Gastrocnemius medialis (tissue), 4 donors: ENCODE measurements at regions not wholly inside any gene's neighbourhood (a gene's known extent, or its start where the extent isn't known, plus 50 kb on each side); places are given as distances from the start of the nearest gene placed in this dataset.

Experiments used
- ATAC-seq, 2 donors: fragments of 150-250 bp; one replicate each; pipeline ENCODE4 v1.9.1; 2016
- DNase-seq, 2 donors: peaks; one replicate each; pipeline ENCODE4 v3.0.0-alpha.2; 2019
- H3K27ac ChIP-seq, 4 donors: fragments of 200-600 bp; sonication (generic); 1 replicate in 1 of 4; 2 replicates in 3 of 4; pipeline ENCODE4 v1.5.1; 2016 to 2018; ENCODE audit warnings: mild to moderate bottlenecking in 2 of 4, moderate library complexity in 1 of 4
- H3K27me3 ChIP-seq, 3 donors: fragments of 200-600 bp; sonication (generic) in 2 of 3; 1 replicate in 1 of 3; 2 replicates in 2 of 3; pipeline versions ENCODE4 v1.5.1 to v1.6.0; 2016 to 2019; ENCODE audit warnings: mild to moderate bottlenecking in 1 of 3, moderate library complexity in 1 of 3
- H3K36me3 ChIP-seq, 2 donors: fragments of 200-600 bp; sonication (generic) in 1 of 2; one replicate each; pipeline ENCODE4 v1.5.1; 2017 to 2018
- H3K4me1 ChIP-seq, 2 donors: fragments of 200-600 bp; sonication (generic) in 1 of 2; one replicate each; pipeline ENCODE4 v1.5.1; 2016 to 2017; ENCODE audit warnings: mild to moderate bottlenecking in 2 of 2
- H3K4me3 ChIP-seq, 4 donors: fragments of 200-600 bp; sonication (generic) in 3 of 4; 1 replicate in 1 of 4; 2 replicates in 3 of 4; pipeline ENCODE4 v1.5.1; 2016 to 2019; ENCODE audit warnings: mild to moderate bottlenecking in 2 of 4
- H3K9me3 ChIP-seq, 3 donors: fragments of 200-600 bp; sonication (generic) in 2 of 3; 1 replicate in 1 of 3; 2 replicates in 2 of 3; pipeline ENCODE4 v1.5.1; 2016 to 2019
- POLR2A ChIP-seq, 2 donors: fragments of 450-650 bp; IDR thresholded peaks; one replicate each; pipeline ENCODE4 v1.6.1; 2017; ENCODE audit warnings: antibody characterized with exemption in 2 of 2, mild to moderate bottlenecking in 2 of 2, moderate library complexity in 2 of 2
- in situ Hi-C, 4 donors: fragments of 200-750 bp; cut with MboI; loops; one replicate each; pipeline versions ENCODE4 v1.15.0 to v1.8.0; 2017; ENCODE audit warnings: low sequenced_read_pairs in 4 of 4
- intact Hi-C: fragments of 100-400 bp; cut with DNase I; formaldehyde crosslinking; loops from one replicate; pipeline ENCODE4 v1.15.1; 2023; ENCODE audit warnings: low total_unique reads
- TF ChIP-seq, protein P1 (sequence below), 5 experiments: fragments of 450-650 bp in 3 of 5; fragments of 200-600 bp in 2 of 5; sonication (generic) in 2 of 5; IDR thresholded peaks in 4 of 5; conservative IDR thresholded peaks in 1 of 5; 1 replicate in 4 of 5; 2 replicates in 1 of 5; pipeline ENCODE4 v1.5.1; 2016 to 2019; ENCODE audit warnings: antibody characterized with exemption in 5 of 5, mild to moderate bottlenecking in 3 of 5, moderate library complexity in 3 of 5

GRCh38 chr7:132687016-132687415 lies 110.7 kb upstream of the PLXNA4 start:
- Histone ChIP-seq H3K27ac (no peak overlapping the region), H3K4me3 (no peak overlapping the region), H3K36me3 (no peaks in the 10 kb centered on the region), H3K4me1 (no peaks in the 10 kb centered on the region), H3K9me3 (no peaks in the 10 kb centered on the region), H3K27me3 (peaks cover 0 to 2% (median 0%) of the 10 kb centered on the region in 3 donors)
- in situ Hi-C loops = no loop called here
- intact Hi-C loops = no loop called here
- ATAC-seq (no peak), DNase-seq (no peak)
- TF ChIP-seq POLR2A (IDR thresholded peaks at IDR 0.05) = no peak
- TF ChIP-seq, protein P1, sequence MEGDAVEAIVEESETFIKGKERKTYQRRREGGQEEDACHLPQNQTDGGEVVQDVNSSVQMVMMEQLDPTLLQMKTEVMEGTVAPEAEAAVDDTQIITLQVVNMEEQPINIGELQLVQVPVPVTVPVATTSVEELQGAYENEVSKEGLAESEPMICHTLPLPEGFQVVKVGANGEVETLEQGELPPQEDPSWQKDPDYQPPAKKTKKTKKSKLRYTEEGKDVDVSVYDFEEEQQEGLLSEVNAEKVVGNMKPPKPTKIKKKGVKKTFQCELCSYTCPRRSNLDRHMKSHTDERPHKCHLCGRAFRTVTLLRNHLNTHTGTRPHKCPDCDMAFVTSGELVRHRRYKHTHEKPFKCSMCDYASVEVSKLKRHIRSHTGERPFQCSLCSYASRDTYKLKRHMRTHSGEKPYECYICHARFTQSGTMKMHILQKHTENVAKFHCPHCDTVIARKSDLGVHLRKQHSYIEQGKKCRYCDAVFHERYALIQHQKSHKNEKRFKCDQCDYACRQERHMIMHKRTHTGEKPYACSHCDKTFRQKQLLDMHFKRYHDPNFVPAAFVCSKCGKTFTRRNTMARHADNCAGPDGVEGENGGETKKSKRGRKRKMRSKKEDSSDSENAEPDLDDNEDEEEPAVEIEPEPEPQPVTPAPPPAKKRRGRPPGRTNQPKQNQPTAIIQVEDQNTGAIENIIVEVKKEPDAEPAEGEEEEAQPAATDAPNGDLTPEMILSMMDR (IDR thresholded peaks at IDR 0.05 in 4 of 5, conservative IDR thresholded peaks at IDR 0.05 in 1 of 5) = no peak

GRCh38 chr7:132685277-132685676 lies 109.0 kb upstream of the PLXNA4 start:
- peaks cover 0 to 2% (median 0%) of the 10 kb centered on the region in 3 donors for H3K27me3 ChIP-seq
- no peak overlapping the region for H3K4me3 ChIP-seq
- DNase-seq = no peak
- no peak overlapping the region for H3K27ac ChIP-seq
- no peak for TF ChIP-seq POLR2A (IDR thresholded peaks at IDR 0.05)
- TF ChIP-seq, protein P1 (IDR thresholded peaks at IDR 0.05 in 4 of 5, conservative IDR thresholded peaks at IDR 0.05 in 1 of 5) = no peak
- no peak for ATAC-seq
- no peaks in the 10 kb centered on the region for H3K9me3 ChIP-seq
- in situ Hi-C loops = no loop called here
- no peaks in the 10 kb centered on the region for H3K4me1 ChIP-seq
- no peaks in the 10 kb centered on the region for H3K36me3 ChIP-seq
- intact Hi-C loops = no loop called here

DNA sequence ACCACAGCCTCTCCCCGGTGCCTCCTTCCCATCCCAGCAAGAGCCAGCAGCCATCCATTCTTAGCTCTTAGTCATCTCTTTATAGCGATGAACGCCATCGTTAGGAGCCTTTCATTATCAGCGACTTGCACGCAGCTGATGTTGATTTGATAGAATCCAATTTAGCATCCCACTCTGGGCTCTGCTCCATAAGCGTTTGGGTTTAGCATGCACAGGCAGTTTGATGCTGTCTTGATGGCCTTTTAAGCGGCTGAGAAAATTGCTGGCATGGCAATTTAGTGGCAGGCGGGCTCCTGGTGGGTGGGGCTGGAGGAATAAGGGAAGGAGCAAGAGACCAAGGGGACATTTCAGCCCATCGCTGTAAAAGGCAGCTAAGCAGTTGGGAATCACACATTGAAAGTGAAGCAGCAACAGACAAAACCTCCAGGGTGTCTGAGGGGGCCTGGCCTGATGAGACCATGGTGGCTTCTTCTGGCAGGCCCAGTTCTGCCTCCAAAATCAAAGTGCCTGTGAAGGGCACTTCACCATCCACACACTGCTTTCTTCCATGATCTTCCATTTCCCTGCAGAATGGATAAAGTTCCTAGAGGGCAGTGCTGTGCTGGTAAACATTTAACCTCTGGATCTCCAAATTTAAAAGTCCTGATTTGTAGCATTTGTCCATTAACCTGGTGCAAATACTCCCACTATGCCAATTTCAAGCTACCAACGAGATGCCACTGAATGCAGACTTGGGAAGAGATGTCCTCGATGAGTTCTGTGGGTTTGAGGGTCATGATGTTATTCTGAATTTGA lies 107.8 kb upstream of the PLXNA4 start:
- Histone ChIP-seq H3K4me1 (no peaks in the 10 kb centered on the region), H3K27ac (no peak overlapping the region), H3K9me3 (no peaks in the 10 kb centered on the region), H3K36me3 (no peaks in the 10 kb centered on the region), H3K4me3 (no peak overlapping the region), H3K27me3 (peaks cover 0 to 2% (median 0%) of the 10 kb centered on the region in 3 donors)
- ATAC-seq (no peak), DNase-seq (no peak)
- no peak for TF ChIP-seq POLR2A (IDR thresholded peaks at IDR 0.05)
- TF ChIP-seq, protein P1 (IDR thresholded peaks at IDR 0.05 in 4 of 5, conservative IDR thresholded peaks at IDR 0.05 in 1 of 5) = no peak
- in situ Hi-C loops = no loop called here
- intact Hi-C loops = no loop called here

DNA sequence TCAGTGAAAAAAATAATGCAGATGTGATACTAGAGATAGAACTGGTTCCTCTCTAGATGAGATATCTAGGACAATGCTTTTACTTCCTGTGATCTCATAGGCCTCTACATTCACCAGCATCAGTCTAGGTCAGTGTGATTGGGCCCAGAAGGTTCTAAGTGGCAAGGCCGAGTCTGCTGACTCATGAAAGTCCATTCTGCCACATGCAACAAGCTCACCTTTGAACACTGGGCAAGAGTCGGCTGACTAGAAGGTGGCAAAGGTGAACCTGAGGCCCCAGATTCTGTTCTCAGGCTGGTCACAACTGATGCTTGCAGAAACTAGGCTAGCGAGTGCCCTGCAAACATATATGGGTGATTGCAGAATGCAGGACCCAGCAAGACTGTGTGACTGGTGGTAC lies 105.7 kb upstream of the PLXNA4 start:
- no peaks in the 10 kb centered on the region for H3K4me1 ChIP-seq
- no peak for DNase-seq
- H3K9me3 ChIP-seq = no peaks in the 10 kb centered on the region
- H3K27me3 ChIP-seq = peaks cover 0 to 2% (median 0%) of the 10 kb centered on the region in 3 donors
- H3K27ac ChIP-seq = no peak overlapping the region
- in situ Hi-C loops = no loop called here
- TF ChIP-seq, protein P1 (IDR thresholded peaks at IDR 0.05 in 4 of 5, conservative IDR thresholded peaks at IDR 0.05 in 1 of 5) = no peak
- TF ChIP-seq POLR2A (IDR thresholded peaks at IDR 0.05) = no peak
- no peak overlapping the region for H3K4me3 ChIP-seq
- no peak for ATAC-seq
- intact Hi-C loops = no loop called here
- no peaks in the 10 kb centered on the region for H3K36me3 ChIP-seq
